Esophagus squamous epithelium (tissue), 4 donors: ENCODE measurements at regions not wholly inside any gene's neighbourhood (a gene's known extent, or its start where the extent isn't known, plus 50 kb on each side); places are given as distances from the start of the nearest gene placed in this dataset.

ENCODE experiments used
- CTCF ChIP-seq, 6 experiments: fragments of 450-650 bp in 4 of 6; fragments of 200-600 bp in 2 of 6; sonication (generic) in 2 of 6; IDR thresholded peaks; one replicate each; pipeline ENCODE4 v1.5.1; 2016 to 2019; ENCODE audit warnings: antibody characterized with exemption in 6 of 6, mild to moderate bottlenecking in 4 of 6, moderate library complexity in 4 of 6
- POLR2A ChIP-seq, 4 donors: fragments of 450-650 bp; IDR thresholded peaks; one replicate each; pipeline ENCODE4 v1.6.1; 2017; ENCODE audit warnings: antibody characterized with exemption in 4 of 4, mild to moderate bottlenecking in 4 of 4, moderate library complexity in 3 of 4

GRCh38 chr5:97918057-97918456 lies 735.0 kb upstream of the RIOK2 start:
- TF ChIP-seq POLR2A (IDR thresholded peaks at IDR 0.05), result no peak
- TF ChIP-seq CTCF (IDR thresholded peaks at IDR 0.05), result no peak
